Keratinocyte (primary cell): ENCODE measurements at regions not wholly inside any gene's neighbourhood (a gene's known extent, or its start where the extent isn't known, plus 50 kb on each side); places are given as distances from the start of the nearest gene placed in this dataset.

Experiments used
- DNase-seq: peaks from one replicate; pipeline ENCODE4 v3.0.0-alpha.2; 2011; ENCODE audit warnings: low read depth, missing footprints, low spot score
- FAIRE-seq: peaks from 2 replicates; lab custom pipeline; 2011; peaks lifted over from hg19 to GRCh38; lab: Jason Lieb, UNC
- H2AFZ ChIP-seq: 2 replicates; pipeline ENCODE4 v1.6.0; 2012; ENCODE audit warnings: low read length, control low read depth, inconsistent platforms; ENCODE audit not compliant: control insufficient read depth
- H3K27ac ChIP-seq: 2 replicates; pipeline ENCODE4 v1.5.1; 2011; ENCODE audit warnings: low read length; ENCODE audit not compliant: control insufficient read depth, insufficient read depth
- H3K27me3 ChIP-seq: 3 replicates; pipeline ENCODE4 v1.6.0; 2011; ENCODE audit warnings: low read length; ENCODE audit not compliant: control insufficient read depth, insufficient read depth; ENCODE audit errors: extremely low read depth
- H3K36me3 ChIP-seq, 2 experiments: 2 replicates in 1 of 2; 3 replicates in 1 of 2; pipeline ENCODE4 v1.5.1; 2011; ENCODE audit warnings: low read length in 2 of 2, mild to moderate bottlenecking in 1 of 2; ENCODE audit not compliant: control insufficient read depth in 2 of 2, insufficient read depth in 2 of 2; ENCODE audit errors: extremely low read depth in 1 of 2
- H3K4me1 ChIP-seq: 3 replicates; pipeline ENCODE4 v1.5.1; 2011; ENCODE audit warnings: low read length; ENCODE audit not compliant: control insufficient read depth, insufficient read depth; ENCODE audit errors: extremely low read depth
- H3K4me2 ChIP-seq: 3 replicates; pipeline ENCODE4 v1.6.0; 2011; ENCODE audit warnings: low read depth, low read length; ENCODE audit not compliant: control insufficient read depth, insufficient read depth; ENCODE audit errors: extremely low read depth
- H3K4me3 ChIP-seq, 3 experiments: fragments of 200-600 bp in 1 of 3; sonication (generic) in 1 of 3; 2 replicates in 2 of 3; 3 replicates in 1 of 3; pipeline ENCODE4 v1.5.1; 2011 to 2016; ENCODE audit warnings: low read length in 3 of 3, mild to moderate bottlenecking in 3 of 3, control low read depth in 2 of 3, inconsistent platforms in 1 of 3, low read depth in 1 of 3, mixed read lengths in 1 of 3, mixed run types in 1 of 3, moderate library complexity in 1 of 3; ENCODE audit not compliant: control insufficient read depth in 2 of 3, insufficient read depth in 2 of 3; ENCODE audit errors: extremely low read depth in 1 of 3
- H3K79me2 ChIP-seq: 2 replicates; pipeline ENCODE4 v1.6.0; 2012; ENCODE audit warnings: low read length; ENCODE audit not compliant: control insufficient read depth, insufficient read depth
- H3K9ac ChIP-seq: 3 replicates; pipeline ENCODE4 v1.6.0; 2011; ENCODE audit warnings: low read length; ENCODE audit not compliant: control insufficient read depth, insufficient read depth; ENCODE audit errors: extremely low read depth
- H3K9me1 ChIP-seq: 3 replicates; pipeline ENCODE4 v1.6.0; 2011; ENCODE audit warnings: low read length; ENCODE audit not compliant: control insufficient read depth, insufficient read depth; ENCODE audit errors: extremely low read depth
- H3K9me3 ChIP-seq: 2 replicates; pipeline ENCODE4 v1.5.1; 2012; ENCODE audit warnings: low read depth, low read length; ENCODE audit not compliant: control insufficient read depth
- H4K20me1 ChIP-seq: 3 replicates; pipeline ENCODE4 v1.6.0; 2011; ENCODE audit warnings: low read length; ENCODE audit not compliant: control insufficient read depth, insufficient read depth; ENCODE audit errors: extremely low read depth
- CTCF ChIP-seq, 3 experiments: IDR thresholded peaks in 1 of 3; conservative IDR thresholded peaks in 1 of 3; optimal IDR thresholded peaks in 1 of 3; 2 replicates in 2 of 3; 3 replicates in 1 of 3; pipeline versions ENCODE3 to v1.5.1; 2011; ENCODE audit warnings: low read length in 3 of 3, mild to moderate bottlenecking in 3 of 3, moderate library complexity in 2 of 3, control low read depth in 1 of 3, inconsistent platforms in 1 of 3; ENCODE audit not compliant: insufficient read depth in 2 of 3; ENCODE audit errors: extremely low read depth in 1 of 3
- EZH2 ChIP-seq: IDR thresholded peaks from one replicate; pipeline ENCODE4 v1.6.1; 2012; ENCODE audit warnings: inconsistent platforms, mild to moderate bottlenecking, low read length, moderate library complexity
- dilution Hi-C: fragments of 300-500 bp; cut with MboI; formaldehyde crosslinking; loops from one replicate; pipeline ENCODE4 v1.7.0; 2020; ENCODE audit warnings: low sequenced_read_pairs; ENCODE audit not compliant: extremely low pct_ligation_motif_present

- Histone ChIP-seq H3K27ac (no peak overlapping the region), H3K4me1 (peaks cover 31% of the 10 kb centered on the region), H3K9me1 (no peaks in the 10 kb centered on the region), H3K4me3 (no peak overlapping the region), H4K20me1 (no peaks in the 10 kb centered on the region), H3K79me2 (no peaks in the 10 kb centered on the region), H3K9me3 (no peaks in the 10 kb centered on the region), H3K9ac (no peak overlapping the region), H3K36me3 (no peaks in the 10 kb centered on the region), H2AFZ (no peak overlapping the region), H3K4me2 (no peak overlapping the region), H3K27me3 (no peaks in the 10 kb centered on the region)
- dilution Hi-C loops: no loop called here
- DNase-seq: no peak
- no peak for TF ChIP-seq EZH2
- TF ChIP-seq CTCF (optimal IDR thresholded peaks at IDR 0.05 in 1 of 3, IDR thresholded peaks at IDR 0.05 in 1 of 3, conservative IDR thresholded peaks at IDR 0.05 in 1 of 3; ENCODE audit: extremely low read depth in 1 of 3, insufficient read depth in 2 of 3, low read length in 3 of 3): no peak
- FAIRE-seq: no peak
Observed at GRCh38 chr12:93140801-93141200, 211.7 kb upstream of the EEA1 start.

GRCh38 chr12:93142881-93143280, 213.8 kb upstream of the EEA1 start:
- Histone ChIP-seq H3K79me2 (no peaks in the 10 kb centered on the region), H3K27ac (no peak overlapping the region), H3K9ac (no peak overlapping the region), H3K36me3 (no peaks in the 10 kb centered on the region), H3K4me1 (peaks cover 24% of the 10 kb centered on the region), H3K4me2 (no peak overlapping the region), H2AFZ (no peak overlapping the region), H3K27me3 (no peaks in the 10 kb centered on the region), H3K9me3 (no peaks in the 10 kb centered on the region), H4K20me1 (no peaks in the 10 kb centered on the region), H3K4me3 (no peak overlapping the region), H3K9me1 (no peaks in the 10 kb centered on the region)
- DNase-seq (no peak), FAIRE-seq (no peak)
- TF ChIP-seq CTCF (optimal IDR thresholded peaks at IDR 0.05 in 1 of 3, IDR thresholded peaks at IDR 0.05 in 1 of 3, conservative IDR thresholded peaks at IDR 0.05 in 1 of 3; ENCODE audit: extremely low read depth in 1 of 3, insufficient read depth in 2 of 3, low read length in 3 of 3) (no peak), EZH2 (no peak)
- dilution Hi-C loops: no loop called here
